GM21447 (cell line): ENCODE measurements at regions not wholly inside any gene's neighbourhood (a gene's known extent, or its start where the extent isn't known, plus 50 kb on each side); places are given as distances from the start of the nearest gene placed in this dataset.
"Not testable (repeated sequence)": the region's sequence is repeated elsewhere in the genome, so short reads cannot be mapped to it uniquely, and the experiment has no call there.

ENCODE experiments used
- ATAC-seq: cut with Tn5 transposase; IDR thresholded peaks from one replicate; pipeline ENCODE4 v1.9.1; 2021; ENCODE audit not compliant: unreplicated experiment

- not testable (repeated sequence) for ATAC-seq
These were observed 64.4 kb upstream of the NOTCH2NLA start for GRCh38 chr1:146292940-146293936.

GRCh38 chr1:146292424-146292823 is 63.6 kb upstream of the NOTCH2NLA start:
- not testable (repeated sequence) for ATAC-seq

GRCh38 chr1:146287881-146288280 is 59.1 kb upstream of the NOTCH2NLA start:
- not testable (repeated sequence) for ATAC-seq

- ATAC-seq = peak; percentile 51
These were observed 55.9 kb upstream of the NOTCH2NLA start for GRCh38 chr1:146284760-146285159.

GRCh38 chr1:146283527-146283880 is 54.7 kb upstream of the NOTCH2NLA start:
- peak; percentile 44 for ATAC-seq

GRCh38 chr1:146282807-146283526 is 54.1 kb upstream of the NOTCH2NLA start:
- ATAC-seq = peak; percentile 62

GRCh38 chr1:146281522-146281921 is 52.7 kb upstream of the NOTCH2NLA start:
- not testable (repeated sequence) for ATAC-seq

GRCh38 chr1:146278758-146279157 is 49.9 kb upstream of the NOTCH2NLA start:
- ATAC-seq = not testable (repeated sequence)
